A549 (cell line): ENCODE measurements at regions not wholly inside any gene's neighbourhood (a gene's known extent, or its start where the extent isn't known, plus 50 kb on each side); places are given as distances from the start of the nearest gene placed in this dataset.
A peak's percentile ranks its signal among the peaks of the same experiment; 100 is the strongest.

Experiments used
- ATAC-seq, 2 experiments: fragments of 200-7000 bp in 1 of 2; fragments of >200 bp in 1 of 2; cut with Nextera tagmentation in 1 of 2; cut with Tn5 transposase in 1 of 2; 3 replicates each; pipeline versions ENCODE4 v1.8.0 to v1.9.1; 2018 to 2020; ENCODE audit warnings: mild to moderate bottlenecking in 1 of 2, moderate library complexity in 1 of 2
- CTCF ChIA-PET: fragments of 300-600 bp; sonication (Branson Sonifier 250); formaldehyde crosslinking; extraction: SDS; loops from one replicate; lab custom pipeline; 2021; ENCODE audit warnings: antibody characterized with exemption, inconsistent platforms; lab: Yijun Ruan, JAX
- POLR2A ChIA-PET: fragments of 350-600 bp; formaldehyde crosslinking; extraction: SDS; loops from one replicate; lab custom pipeline; 2021; ENCODE audit warnings: antibody characterized with exemption, inconsistent platforms; lab: Yijun Ruan, JAX
- DNase-seq, 2 experiments: peaks; one replicate each; pipeline versions ENCODE4 v3.0.0 to v3.0.0-alpha.2; 2011 to 2016; ENCODE audit warnings: low read depth in 1 of 2, low spot score in 1 of 2
- FAIRE-seq: peaks from 2 replicates; lab custom pipeline; 2011; peaks lifted over from hg19 to GRCh38; lab: Jason Lieb, UNC
- H3K27ac ChIP-seq, 2 experiments: fragments of >200 bp; sonication (Bioruptor Twin); formaldehyde crosslinking; 3 replicates each; pipeline ENCODE4 v1.5.1; 2016 to 2017
- H3K4me1 ChIP-seq: fragments of >200 bp; sonication (Bioruptor Twin); formaldehyde crosslinking; 3 replicates; pipeline ENCODE4 v1.6.1; 2016
- H3K4me2 ChIP-seq: fragments of >200 bp; sonication (Bioruptor Twin); formaldehyde crosslinking; 3 replicates; pipeline ENCODE4 v1.6.1; 2016
- H3K4me3 ChIP-seq: fragments of >200 bp; sonication (Bioruptor Twin); formaldehyde crosslinking; 3 replicates; pipeline ENCODE4 v1.5.1; 2016
- H3K9me3 ChIP-seq: fragments of >200 bp; sonication (Bioruptor Twin); formaldehyde crosslinking; 3 replicates; pipeline ENCODE4 v1.6.1; 2016
- CBX2 ChIP-seq: fragments of 200-600 bp; sonication (generic); IDR thresholded peaks from 2 replicates; pipeline ENCODE4 v1.6.1; 2016; ENCODE audit warnings: low read depth, mild to moderate bottlenecking, borderline replicate concordance
- CBX8 ChIP-seq: fragments of 200-600 bp; sonication (generic); IDR thresholded peaks from 2 replicates; pipeline ENCODE4 v1.6.1; 2016
- CHD2 ChIP-seq: fragments of 150-350 bp; IDR thresholded peaks from 2 replicates; pipeline ENCODE4 v1.6.1; 2014; ENCODE audit warnings: low read length; ENCODE audit not compliant: partially characterized antibody
- CTCF ChIP-seq: fragments of >200 bp; sonication (Bioruptor Twin); formaldehyde crosslinking; IDR thresholded peaks from 3 replicates; pipeline ENCODE4 v1.5.1; 2016
- EHF ChIP-seq: fragments of 250-450 bp; sonication (Bioruptor Pico); IDR thresholded peaks from 2 replicates; pipeline ENCODE4 v1.5.0; 2020; ENCODE audit warnings: mild to moderate bottlenecking
- ELK1 ChIP-seq: fragments of 150-350 bp; IDR thresholded peaks from 2 replicates; pipeline ENCODE4 v1.6.1; 2014; ENCODE audit warnings: low read depth, mild to moderate bottlenecking, low read length
- EP300 ChIP-seq, 2 experiments: fragments of >200 bp; sonication (Bioruptor Twin); formaldehyde crosslinking; IDR thresholded peaks; 2 replicates in 1 of 2; 3 replicates in 1 of 2; pipeline ENCODE4 v1.6.1; 2016 to 2017
- ESRRA ChIP-seq: fragments of 150-350 bp; IDR thresholded peaks from 2 replicates; pipeline ENCODE4 v1.6.1; 2014; ENCODE audit warnings: mild to moderate bottlenecking, low read length, borderline replicate concordance
- FOSB ChIP-seq: fragments of 250-450 bp; sonication (Bioruptor Pico); IDR thresholded peaks from 2 replicates; pipeline ENCODE4 v1.5.0; 2020; ENCODE audit warnings: mild to moderate bottlenecking, moderate library complexity
- FOSL2 ChIP-seq, 2 experiments: fragments of 450-650 bp in 1 of 2; fragments of >200 bp in 1 of 2; sonication (Bioruptor Twin) in 1 of 2; formaldehyde crosslinking; IDR thresholded peaks; 2 replicates each; pipeline versions ENCODE4 v1.5.0 to v1.6.1; 2016 to 2020; ENCODE audit warnings: mild to moderate bottlenecking in 1 of 2, moderate library complexity in 1 of 2
- HES2 ChIP-seq: fragments of >200 bp; sonication (Bioruptor Twin); formaldehyde crosslinking; IDR thresholded peaks from 2 replicates; pipeline ENCODE4 v1.6.1; 2016
- HEYL ChIP-seq: fragments of 250-450 bp; sonication (Bioruptor Pico); IDR thresholded peaks from 2 replicates; pipeline ENCODE4 v1.8.0; 2021; ENCODE audit warnings: mild to moderate bottlenecking, moderate library complexity
- HMGXB4 ChIP-seq: fragments of 250-450 bp; sonication (Bioruptor Pico); IDR thresholded peaks from 2 replicates; pipeline ENCODE4 v1.5.0; 2021; ENCODE audit warnings: mild to moderate bottlenecking, moderate library complexity, borderline replicate concordance
- HOXB5 ChIP-seq: fragments of 250-450 bp; sonication (Bioruptor Pico); IDR thresholded peaks from 2 replicates; pipeline ENCODE4 v1.5.0; 2020; ENCODE audit warnings: mild to moderate bottlenecking, moderate library complexity
- JUNB ChIP-seq: fragments of >200 bp; sonication (Bioruptor Twin); formaldehyde crosslinking; IDR thresholded peaks from 2 replicates; pipeline ENCODE4 v1.6.1; 2016
- KDM1A ChIP-seq: fragments of 200-600 bp; sonication (generic); IDR thresholded peaks from 2 replicates; pipeline ENCODE4 v1.6.1; 2016; ENCODE audit warnings: low read depth, mild to moderate bottlenecking
- MAFK ChIP-seq: fragments of 450-650 bp; IDR thresholded peaks from 2 replicates; pipeline ENCODE4 v1.6.1; 2014; ENCODE audit not compliant: partially characterized antibody
- MAX ChIP-seq: IDR thresholded peaks from 2 replicates; pipeline ENCODE4 v1.6.1; 2012
- NFE2L2 ChIP-seq: fragments of 150-350 bp; conservative IDR thresholded peaks from 2 replicates; pipeline ENCODE4 v1.6.1; 2014; ENCODE audit warnings: low read length
- NR3C1 ChIP-seq: fragments of >200 bp; sonication (Bioruptor Twin); formaldehyde crosslinking; IDR thresholded peaks from 3 replicates; pipeline ENCODE4 v1.6.1; 2017
- POLR2A ChIP-seq: IDR thresholded peaks from 2 replicates; pipeline ENCODE4 v1.6.1; 2012; ENCODE audit warnings: mild to moderate bottlenecking, low read length
- POLR2AphosphoS2 ChIP-seq: conservative IDR thresholded peaks from 2 replicates; pipeline ENCODE4 v1.6.1; 2012; ENCODE audit warnings: low read length, improper control_type of control experiment, inconsistent platforms
- RAD21 ChIP-seq, 2 experiments: fragments of >200 bp in 1 of 2; sonication (Bioruptor Twin) in 1 of 2; formaldehyde crosslinking in 1 of 2; IDR thresholded peaks in 1 of 2; conservative IDR thresholded peaks in 1 of 2; 2 replicates in 1 of 2; 3 replicates in 1 of 2; pipeline ENCODE4 v1.6.1; 2012 to 2018; ENCODE audit warnings: inconsistent platforms in 1 of 2
- RNF2 ChIP-seq: fragments of 200-600 bp; sonication (generic); IDR thresholded peaks from 2 replicates; pipeline ENCODE4 v1.6.1; 2016; ENCODE audit warnings: low read depth, mild to moderate bottlenecking, antibody characterized with exemption, moderate library complexity, borderline replicate concordance
- TFCP2L1 ChIP-seq: fragments of 250-450 bp; sonication (Bioruptor Pico); IDR thresholded peaks from 2 replicates; pipeline ENCODE4 v1.5.0; 2021; ENCODE audit warnings: mild to moderate bottlenecking
- TP53 ChIP-seq: fragments of 250-450 bp; sonication (Bioruptor Pico); IDR thresholded peaks from 2 replicates; pipeline ENCODE4 v1.5.0; 2021; ENCODE audit warnings: mild to moderate bottlenecking, moderate library complexity
- USF2 ChIP-seq: fragments of 450-650 bp; IDR thresholded peaks from 2 replicates; pipeline ENCODE4 v1.6.1; 2014; ENCODE audit warnings: antibody characterized with exemption
- WGBS: methylation state at CpG from one replicate; pipeline ENCODE4 v1.1.6; 2017; ENCODE audit errors: missing lambda C conversion rate; 5-methylcytosine and 5-hydroxymethylcytosine counted together

- ChIA-PET CTCF (interaction anchor here (1.5 to 3.8 kb wide), 2 partner anchors 9 to 24 kb away, joined by 5 to 14 read pairs; no protein-coding TSS in a partner anchor), POLR2A (no interaction called here)
- WGBS = 12% methylated on average over 4 of the region's 4 CpGs
- FAIRE-seq = no peak
- TF ChIP-seq EHF (CRISPR knock-in tag) (no peak), JUNB (no peak), CHD2 (no peak), RAD21 (conservative IDR thresholded peaks at IDR 0.05 in 1 of 2, IDR thresholded peaks at IDR 0.05 in 1 of 2) (no peak), EP300 (IDR thresholded peaks at IDR 0.05) (no peak), POLR2AphosphoS2 (no peak), TFCP2L1 (CRISPR knock-in tag) (no peak), NR3C1 (no peak), NFE2L2 (no peak), HES2 (no peak), POLR2A (no peak), HOXB5 (CRISPR knock-in tag) (no peak), ESRRA (no peak), CTCF (no peak), MAFK (no peak), HEYL (CRISPR knock-in tag) (no peak)
- no peak for ATAC-seq
- no peaks in the 10 kb centered on the region for H3K9me3 ChIP-seq
- no peak overlapping the region for H3K27ac ChIP-seq
- no peak for DNase-seq
- no peaks in the 10 kb centered on the region for H3K4me1 ChIP-seq
- no peak overlapping the region for H3K4me3 ChIP-seq
- no peak overlapping the region for H3K4me2 ChIP-seq
Measured at GRCh38 chrX:69362856-69363255, 141.3 kb upstream of the NALF2 start.

- H3K4me1 ChIP-seq = no peaks in the 10 kb centered on the region
- ChIA-PET POLR2A (no interaction called here), CTCF (interaction anchor here (3.8 kb wide), 1 partner anchor 25 kb away, joined by 14 read pairs; no protein-coding TSS in a partner anchor)
- H3K9me3 ChIP-seq = no peaks in the 10 kb centered on the region
- 69% methylated on average over 3 of the region's 5 CpGs for WGBS
- no peak overlapping the region for H3K4me3 ChIP-seq
- no peak overlapping the region for H3K4me2 ChIP-seq
- no peak for FAIRE-seq
- TF ChIP-seq KDM1A = no peak
- H3K27ac ChIP-seq = no peak overlapping the region
- no peak for DNase-seq
- ATAC-seq = no peak
Measured at GRCh38 chrX:69362354-69362753, 141.8 kb upstream of the NALF2 start.

GRCh38 chrX:69361311-69361845 is 142.7 kb upstream of the NALF2 start:
- H3K9me3 ChIP-seq = no peaks in the 10 kb centered on the region
- FAIRE-seq = no peak
- no peak overlapping the region for H3K4me2 ChIP-seq
- no peak for ATAC-seq
- CTCF ChIA-PET = interaction anchor here (3.8 kb wide), 1 partner anchor 26 kb away, joined by 14 read pairs; no protein-coding TSS in a partner anchor
- TF ChIP-seq CBX2 (no peak), CBX8 (no peak), CHD2 (no peak), ESRRA (no peak), FOSL2 (IDR thresholded peaks at IDR 0.05) (no peak), FOSL2 (CRISPR knock-in tag; IDR thresholded peaks at IDR 0.05) (no peak), HMGXB4 (no peak), USF2 (no peak), TP53 (CRISPR knock-in tag) (no peak), MAX (no peak), ELK1 (no peak), FOSB (no peak), RNF2 (no peak), POLR2A (no peak)
- POLR2A ChIA-PET = no interaction called here
- WGBS = 21% methylated on average over 4 of the region's 5 CpGs
- no peaks in the 10 kb centered on the region for H3K4me1 ChIP-seq
- H3K4me3 ChIP-seq = no peak overlapping the region
- peak in 1 of 2 experiments; percentile 0 for DNase-seq
- H3K27ac ChIP-seq = no peak overlapping the region
